Epithelial cell of esophagus (primary cell): ENCODE measurements at regions not wholly inside any gene's neighbourhood (a gene's known extent, or its start where the extent isn't known, plus 50 kb on each side); places are given as distances from the start of the nearest gene placed in this dataset.

Source experiments
- DNase-seq: peaks from one replicate; pipeline ENCODE4 v3.0.0; 2010; ENCODE audit warnings: low read depth
- H3K4me3 ChIP-seq: 2 replicates; pipeline ENCODE4 v1.5.1; 2011; ENCODE audit warnings: mild to moderate bottlenecking, low read length, control low read depth
- TF ChIP-seq, protein P1 (sequence below): IDR thresholded peaks from 2 replicates; pipeline ENCODE4 v1.5.1; 2011; ENCODE audit warnings: low read depth, mild to moderate bottlenecking, low read length, control low read depth, inconsistent platforms; ENCODE audit not compliant: insufficient read depth; ENCODE audit errors: missing control alignments

DNA sequence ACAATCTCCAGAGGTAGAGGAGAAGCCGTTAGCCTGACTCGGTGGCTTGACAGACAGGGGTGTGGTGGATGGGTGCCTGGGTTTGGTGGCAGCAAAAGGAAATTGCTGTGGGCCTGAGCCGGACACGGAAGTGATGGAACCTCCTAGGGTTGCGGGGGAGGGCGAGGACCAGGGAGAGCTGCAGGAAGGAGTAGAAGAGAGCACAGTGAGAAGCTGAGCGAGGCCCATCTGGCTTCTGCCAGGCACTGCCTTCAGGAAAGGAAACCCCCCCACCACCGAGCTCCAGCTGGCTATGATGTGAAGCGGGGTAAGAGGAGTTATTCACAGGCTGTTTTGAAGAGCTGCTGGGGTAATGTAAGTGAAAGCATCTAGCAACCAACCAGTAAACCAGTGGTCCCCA lies 134.6 kb downstream of the TSN start:
- TF ChIP-seq, protein P1, sequence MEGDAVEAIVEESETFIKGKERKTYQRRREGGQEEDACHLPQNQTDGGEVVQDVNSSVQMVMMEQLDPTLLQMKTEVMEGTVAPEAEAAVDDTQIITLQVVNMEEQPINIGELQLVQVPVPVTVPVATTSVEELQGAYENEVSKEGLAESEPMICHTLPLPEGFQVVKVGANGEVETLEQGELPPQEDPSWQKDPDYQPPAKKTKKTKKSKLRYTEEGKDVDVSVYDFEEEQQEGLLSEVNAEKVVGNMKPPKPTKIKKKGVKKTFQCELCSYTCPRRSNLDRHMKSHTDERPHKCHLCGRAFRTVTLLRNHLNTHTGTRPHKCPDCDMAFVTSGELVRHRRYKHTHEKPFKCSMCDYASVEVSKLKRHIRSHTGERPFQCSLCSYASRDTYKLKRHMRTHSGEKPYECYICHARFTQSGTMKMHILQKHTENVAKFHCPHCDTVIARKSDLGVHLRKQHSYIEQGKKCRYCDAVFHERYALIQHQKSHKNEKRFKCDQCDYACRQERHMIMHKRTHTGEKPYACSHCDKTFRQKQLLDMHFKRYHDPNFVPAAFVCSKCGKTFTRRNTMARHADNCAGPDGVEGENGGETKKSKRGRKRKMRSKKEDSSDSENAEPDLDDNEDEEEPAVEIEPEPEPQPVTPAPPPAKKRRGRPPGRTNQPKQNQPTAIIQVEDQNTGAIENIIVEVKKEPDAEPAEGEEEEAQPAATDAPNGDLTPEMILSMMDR, result no peak
- H3K4me3 ChIP-seq, result no peak overlapping the region
- no peak for DNase-seq

DNA sequence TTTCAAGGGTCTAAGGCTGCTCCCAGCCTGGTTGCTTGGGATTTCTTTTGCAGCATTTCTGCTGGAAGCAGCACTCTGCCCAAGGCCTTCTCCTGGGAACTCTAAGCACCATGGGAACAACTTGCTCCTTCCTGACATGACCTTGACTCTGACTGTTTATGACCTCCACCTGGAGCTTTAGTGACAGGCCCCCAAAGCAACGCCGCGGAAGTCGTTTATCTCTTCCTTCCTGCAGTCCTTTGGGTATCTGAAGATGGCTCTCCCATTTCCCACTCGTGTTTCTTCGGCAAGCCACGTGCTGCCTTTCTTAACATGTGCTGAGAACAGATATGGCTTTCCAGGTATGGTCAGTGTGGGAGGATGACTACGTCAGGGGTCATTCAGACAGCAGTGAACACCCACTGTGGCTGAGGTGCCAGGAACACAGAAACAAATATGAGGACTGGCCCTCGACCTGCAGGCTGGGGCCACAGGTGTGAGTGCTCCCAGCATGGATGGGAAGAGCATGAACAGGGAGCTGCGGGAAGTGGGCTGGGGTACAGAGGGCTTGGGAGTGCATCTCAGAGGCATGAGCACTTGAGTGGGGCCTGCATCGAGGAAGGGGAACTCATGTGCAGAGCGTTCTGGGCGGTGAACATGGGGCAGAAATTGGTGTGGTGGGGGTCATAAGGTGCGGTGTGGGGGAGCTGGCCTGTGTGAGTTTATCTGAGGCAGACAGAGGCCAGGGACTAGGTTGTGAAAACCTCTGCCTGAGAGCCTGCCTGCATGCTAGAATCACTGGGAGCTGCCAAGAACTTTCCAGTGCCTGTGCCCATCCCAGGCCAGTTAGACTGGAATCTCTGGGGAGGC lies 140.5 kb downstream of the TSN start:
- no peak overlapping the region for H3K4me3 ChIP-seq
- TF ChIP-seq, protein P1, result no peak

DNA sequence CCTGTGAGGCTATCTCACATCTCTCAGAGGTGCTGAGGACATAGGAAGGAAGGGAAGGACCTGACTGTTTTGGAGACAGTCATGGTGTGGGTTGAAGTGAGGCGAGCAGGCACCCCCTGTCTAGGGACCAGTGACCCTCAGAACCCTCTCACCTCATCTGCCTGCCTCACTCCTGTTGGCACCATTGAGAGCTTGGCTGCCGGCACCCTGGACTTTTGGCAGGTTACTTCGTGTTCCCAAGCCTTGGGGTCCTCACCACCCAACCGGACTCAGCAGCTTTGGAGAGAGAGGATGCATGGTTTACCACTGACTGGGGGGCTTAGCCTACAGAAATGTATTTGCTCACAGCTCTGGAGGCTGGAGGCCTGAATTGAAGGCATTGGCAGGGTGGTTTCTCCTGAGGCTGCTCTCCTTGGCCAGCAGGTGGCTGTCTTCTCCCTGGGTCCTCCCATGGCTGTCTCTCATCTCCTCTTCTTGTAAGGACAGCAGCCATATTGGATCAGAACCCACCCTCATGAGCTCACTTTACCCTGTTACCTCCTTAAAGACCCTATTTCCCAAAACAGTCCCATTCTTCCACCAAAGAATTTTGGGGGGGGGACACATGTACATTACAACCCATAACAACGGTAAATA lies 142.0 kb downstream of the TSN start:
- TF ChIP-seq, protein P1, result peak; percentile 58
- DNase-seq, result peak; percentile 28
- H3K4me3 ChIP-seq, result no peak overlapping the region

More for the DNA sequence above, 140.5 kb downstream of the TSN start:
- DNase-seq, result no peak

DNA sequence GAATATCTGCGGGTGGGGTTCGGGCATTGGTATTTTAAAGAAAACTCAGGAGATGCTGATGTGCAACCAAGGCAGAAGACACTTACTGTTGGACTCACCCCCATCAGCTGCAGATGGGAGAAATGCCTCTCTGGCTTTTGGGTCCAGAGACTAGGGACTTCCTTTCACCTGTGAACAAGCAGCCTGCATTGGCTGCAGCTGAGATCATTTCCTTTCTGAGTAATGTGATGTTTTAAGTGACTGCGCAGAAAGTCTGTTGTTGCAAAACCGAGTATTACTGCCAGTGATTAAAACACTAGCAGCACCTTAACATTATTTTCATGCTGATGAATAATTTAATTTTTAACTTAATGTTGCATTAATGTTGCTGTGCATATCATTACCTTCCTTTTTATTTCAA lies 143.0 kb downstream of the TSN start:
- TF ChIP-seq, protein P1, result no peak
- no peak overlapping the region for H3K4me3 ChIP-seq
- DNase-seq, result peak; percentile 27

DNA sequence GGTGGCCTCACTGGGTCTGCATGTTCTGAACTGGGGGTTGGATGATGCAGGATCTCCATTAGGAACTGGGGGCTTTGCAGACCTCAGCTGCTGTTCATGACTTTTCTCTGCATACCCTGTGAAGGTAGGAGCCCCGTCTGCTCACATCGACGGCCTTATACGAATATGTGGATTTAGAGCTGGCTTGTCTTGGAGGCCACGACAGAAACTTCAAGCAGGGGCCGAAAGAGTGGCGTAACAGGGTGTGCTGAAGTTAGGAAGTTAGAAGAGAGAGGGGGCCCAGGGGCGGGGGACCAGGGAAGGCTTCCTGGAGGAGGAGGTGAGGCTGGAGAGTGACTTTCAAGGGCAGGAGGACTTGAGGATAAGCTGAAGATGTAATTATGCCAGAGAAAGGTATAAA lies 144.9 kb downstream of the TSN start:
- TF ChIP-seq, protein P1, result no peak
- no peak overlapping the region for H3K4me3 ChIP-seq
- no peak for DNase-seq

DNA sequence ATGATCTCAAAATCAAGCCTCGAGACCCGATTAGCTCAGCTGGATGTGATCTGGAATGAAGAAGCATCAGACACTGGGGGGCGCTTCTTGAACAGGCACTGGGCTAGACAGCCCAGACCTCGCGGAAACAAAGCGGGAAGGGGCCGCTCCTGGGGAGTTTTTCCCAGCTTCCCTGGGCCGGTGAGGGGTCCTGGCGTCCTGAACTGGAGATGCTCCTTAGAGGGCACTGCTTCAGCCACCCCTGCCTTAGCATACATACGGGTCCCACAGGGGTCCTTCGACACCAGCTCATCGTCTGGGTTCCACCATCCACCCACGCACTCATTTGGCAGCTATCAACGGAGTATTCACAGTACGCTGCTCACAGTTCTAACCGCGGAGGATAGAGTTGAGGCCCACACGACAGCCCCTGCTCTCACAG lies 146.7 kb downstream of the TSN start:
- DNase-seq, result no peak
- H3K4me3 ChIP-seq, result no peak overlapping the region
- TF ChIP-seq, protein P1, result no peak
